Chondrocyte (in vitro differentiated cells): ENCODE measurements at regions not wholly inside any gene's neighbourhood (a gene's known extent, or its start where the extent isn't known, plus 50 kb on each side); places are given as distances from the start of the nearest gene placed in this dataset.

Experiments
- DNase-seq: peaks from one replicate; pipeline ENCODE4 v3.0.0; 2021; ENCODE audit warnings: mixed read lengths, low spot score
- H3K27ac Mint-ChIP-seq: one replicate; pipeline ENCODE4 v1.8.0; 2021; ENCODE audit warnings: mild to moderate bottlenecking, moderate library complexity, mixed read lengths; ENCODE audit not compliant: unreplicated experiment
- H3K27me3 Mint-ChIP-seq: 2 replicates; pipeline ENCODE4 v1.8.0; 2021; ENCODE audit warnings: low read depth, mixed read lengths
- H3K36me3 Mint-ChIP-seq: 2 replicates; pipeline ENCODE4 v1.8.0; 2021; ENCODE audit warnings: low read depth, mixed read lengths
- H3K4me1 Mint-ChIP-seq: 2 replicates; pipeline ENCODE4 v1.8.0; 2021; ENCODE audit warnings: low read depth, mild to moderate bottlenecking, mixed read lengths
- H3K4me3 Mint-ChIP-seq: one replicate; pipeline ENCODE4 v1.8.0; 2021; ENCODE audit warnings: mild to moderate bottlenecking, moderate library complexity, mixed read lengths; ENCODE audit not compliant: unreplicated experiment
- H3K9me3 Mint-ChIP-seq: 2 replicates; pipeline ENCODE4 v1.8.0; 2021; ENCODE audit warnings: low read depth, mixed read lengths
- CTCF ChIP-seq: fragments of 200-600 bp; sonication (generic); IDR thresholded peaks from 2 replicates; pipeline ENCODE4 v1.5.0; 2021; ENCODE audit warnings: antibody characterized with exemption, mild to moderate bottlenecking, moderate library complexity

GRCh38 chr2:49291619-49292018, 137.3 kb upstream of the FSHR start:
- TF ChIP-seq CTCF, result no peak
- Mint-ChIP-seq H3K27ac (no peak overlapping the region), H3K27me3 (peaks cover 13% of the 10 kb centered on the region), H3K9me3 (no peaks in the 10 kb centered on the region), H3K4me1 (no peaks in the 10 kb centered on the region), H3K36me3 (no peaks in the 10 kb centered on the region), H3K4me3 (no peak overlapping the region)
- DNase-seq, result no peak

GRCh38 chr2:49289711-49290110, 135.4 kb upstream of the FSHR start:
- no peaks in the 10 kb centered on the region for H3K36me3 Mint-ChIP-seq

GRCh38 chr2:49288902-49289700, 134.8 kb upstream of the FSHR start:
- no peak overlapping the region for H3K27ac Mint-ChIP-seq
- no peak for DNase-seq

More at GRCh38 chr2:49289711-49290110, 135.4 kb upstream of the FSHR start:
- no peak for DNase-seq
- Mint-ChIP-seq H3K4me1 (no peaks in the 10 kb centered on the region), H3K4me3 (no peak overlapping the region), H3K27me3 (peaks cover 16% of the 10 kb centered on the region), H3K27ac (no peak overlapping the region), H3K9me3 (no peaks in the 10 kb centered on the region)
- TF ChIP-seq CTCF, result no peak

GRCh38 chr2:49288113-49288705, 133.9 kb upstream of the FSHR start:
- no peak for DNase-seq
- Mint-ChIP-seq H3K27ac (no peak overlapping the region), H3K27me3 (peaks cover 16% of the 10 kb centered on the region), H3K4me3 (no peak overlapping the region), H3K4me1 (no peaks in the 10 kb centered on the region), H3K9me3 (no peaks in the 10 kb centered on the region), H3K36me3 (no peaks in the 10 kb centered on the region)
- TF ChIP-seq CTCF, result no peak

More at GRCh38 chr2:49288902-49289700, 134.8 kb upstream of the FSHR start:
- Mint-ChIP-seq H3K4me1 (no peaks in the 10 kb centered on the region), H3K27me3 (peaks cover 16% of the 10 kb centered on the region), H3K4me3 (no peak overlapping the region), H3K36me3 (no peaks in the 10 kb centered on the region), H3K9me3 (no peaks in the 10 kb centered on the region)
- TF ChIP-seq CTCF, result no peak

- no peak overlapping the region for H3K4me3 Mint-ChIP-seq
- DNase-seq, result no peak
- H3K4me1 Mint-ChIP-seq, result no peaks in the 10 kb centered on the region
- H3K9me3 Mint-ChIP-seq, result no peaks in the 10 kb centered on the region
- H3K27ac Mint-ChIP-seq, result no peak overlapping the region
- TF ChIP-seq CTCF, result no peak
- peaks cover 9% of the 10 kb centered on the region for H3K27me3 Mint-ChIP-seq
- H3K36me3 Mint-ChIP-seq, result no peaks in the 10 kb centered on the region
These were observed 132.4 kb upstream of the FSHR start for GRCh38 chr2:49286726-49287125.
